ENCODE measurements at regions not wholly inside any gene's neighbourhood (a gene's known extent, or its start where the extent isn't known, plus 50 kb on each side); places are given as distances from the start of the nearest gene placed in this dataset.

- no peak overlapping the region for H3K4me3 ChIP-seq (ENCODE audit: low read depth in 1 of 3, low read length in 3 of 3)
- peaks cover 9 to 33% (median 18%) of the 10 kb centered on the region in 4 donors for H3K4me1 ChIP-seq (ENCODE audit: control insufficient read depth in 4 of 4, insufficient read depth in 4 of 4, low read length in 3 of 4)
- H3K36me3 ChIP-seq (ENCODE audit: control insufficient read depth in 4 of 4, insufficient read depth in 3 of 4, low read depth in 1 of 4, low read length in 3 of 4), result no peaks in the 10 kb centered on the region
- no peaks in the 10 kb centered on the region for H3K27me3 ChIP-seq (ENCODE audit: control insufficient read depth in 4 of 4, insufficient read depth in 4 of 4, low read length in 3 of 4)
- H3K27ac ChIP-seq (ENCODE audit: low read depth in 1 of 2, low read length in 2 of 2), result peak overlapping the region; percentile 79 to 90
- no peak for DNase-seq (ENCODE audit: low spot score)
- H3K9me3 ChIP-seq (ENCODE audit: control insufficient read depth in 4 of 4, low read length in 3 of 4), result no peaks in the 10 kb centered on the region
- H3K9ac ChIP-seq (ENCODE audit: low read depth in 1 of 2, low read length in 2 of 2), result no peak overlapping the region
- 62% methylated on average over 4 of the region's 4 CpGs for WGBS
- TF ChIP-seq YY1 (IDR thresholded peaks at IDR 0.05), result no peak
- no peak for TF ChIP-seq FOXA1 (IDR thresholded peaks at IDR 0.05)
- no peak for TF ChIP-seq FOXA2 (IDR thresholded peaks at IDR 0.05)
- no peak for TF ChIP-seq HNF4G (IDR thresholded peaks at IDR 0.05)
- no peak for TF ChIP-seq NR2F2 (IDR thresholded peaks at IDR 0.05)
- TF ChIP-seq RAD21 (IDR thresholded peaks at IDR 0.05), result no peak
- no peak for TF ChIP-seq REST (IDR thresholded peaks at IDR 0.05)
- TF ChIP-seq RXRA (IDR thresholded peaks at IDR 0.05), result no peak
- TF ChIP-seq TAF1 (conservative IDR thresholded peaks at IDR 0.05), result no peak
- TF ChIP-seq SP1 (IDR thresholded peaks at IDR 0.05), result no peak
- TF ChIP-seq JUND (IDR thresholded peaks at IDR 0.05), result no peak
- TF ChIP-seq ATF3 (IDR thresholded peaks at IDR 0.05), result no peak
- no peak for TF ChIP-seq ZBTB33 (IDR thresholded peaks at IDR 0.05)
These were observed 214.4 kb upstream of the ACTBL2 start for GRCh38 chr5:57696825-57697570.

- Histone ChIP-seq H3K4me1 (ENCODE audit: control insufficient read depth in 4 of 4, insufficient read depth in 4 of 4, low read length in 3 of 4) (peaks cover 9 to 33% (median 18%) of the 10 kb centered on the region in 4 donors), H3K27ac (ENCODE audit: low read depth in 1 of 2, low read length in 2 of 2) (peak overlapping the region; percentile 79 to 90), H3K4me3 (ENCODE audit: low read depth in 1 of 3, low read length in 3 of 3) (no peak overlapping the region), H3K9ac (ENCODE audit: low read depth in 1 of 2, low read length in 2 of 2) (peak overlapping the region in 1 of 2 donors; percentile 40), H3K27me3 (ENCODE audit: control insufficient read depth in 4 of 4, insufficient read depth in 4 of 4, low read length in 3 of 4) (no peaks in the 10 kb centered on the region), H3K9me3 (ENCODE audit: control insufficient read depth in 4 of 4, low read length in 3 of 4) (no peaks in the 10 kb centered on the region), H3K36me3 (ENCODE audit: control insufficient read depth in 4 of 4, insufficient read depth in 3 of 4, low read depth in 1 of 4, low read length in 3 of 4) (no peaks in the 10 kb centered on the region)
- no peak for DNase-seq (ENCODE audit: low spot score)
- 86% methylated on average over 1 of the region's 1 CpG for WGBS
- TF ChIP-seq ATF3 (IDR thresholded peaks at IDR 0.05), result no peak
- TF ChIP-seq ZBTB33 (IDR thresholded peaks at IDR 0.05), result no peak
- TF ChIP-seq EGR1 (IDR thresholded peaks at IDR 0.05; ENCODE audit: low read depth in 2 of 2), result no peak
- TF ChIP-seq HNF4A (conservative IDR thresholded peaks at IDR 0.05), result no peak
- TF ChIP-seq SP1 (IDR thresholded peaks at IDR 0.05), result no peak
- TF ChIP-seq RXRA (IDR thresholded peaks at IDR 0.05), result no peak
- no peak for TF ChIP-seq MAX (IDR thresholded peaks at IDR 0.05)
- no peak for TF ChIP-seq TAF1 (conservative IDR thresholded peaks at IDR 0.05)
- no peak for TF ChIP-seq RAD21 (IDR thresholded peaks at IDR 0.05)
- no peak for TF ChIP-seq FOXA2 (IDR thresholded peaks at IDR 0.05)
- TF ChIP-seq GABPA (IDR thresholded peaks at IDR 0.05 in 1 of 2, conservative IDR thresholded peaks at IDR 0.05 in 1 of 2), result no peak
- TF ChIP-seq YY1 (IDR thresholded peaks at IDR 0.05), result no peak
- TF ChIP-seq FOXA1 (IDR thresholded peaks at IDR 0.05), result no peak
- TF ChIP-seq REST (IDR thresholded peaks at IDR 0.05), result no peak
- TF ChIP-seq NR2F2 (IDR thresholded peaks at IDR 0.05), result no peak
These were observed 213.8 kb upstream of the ACTBL2 start for GRCh38 chr5:57696389-57696769.

All from liver (tissue), 7 donors.